PC-3 (cell line): ENCODE measurements at regions not wholly inside any gene's neighbourhood (a gene's known extent, or its start where the extent isn't known, plus 50 kb on each side); places are given as distances from the start of the nearest gene placed in this dataset.
A peak's percentile ranks its signal among the peaks of the same experiment; 100 is the strongest.

Experiments
- ATAC-seq: fragments of 200-7000 bp; cut with Tn5 transposase; 2 replicates; pipeline ENCODE4 v1.9.1; 2020; ENCODE audit warnings: mild to moderate bottlenecking, moderate library complexity
- BruUV-seq: library from RNA; stranded (reverse); fragments of 400-500 nt; replicated peaks from 2 replicates; lab custom pipeline; 2021; lab: Mats Ljungman, UMichigan
- CTCF ChIA-PET: fragments of 300-600 bp; sonication (Branson Sonifier 250); formaldehyde crosslinking; loops from one replicate; lab custom pipeline; 2022; ENCODE audit warnings: antibody characterized with exemption; lab: Charles Lee
- POLR2A ChIA-PET: fragments of 300-600 bp; sonication (Branson Sonifier 250); formaldehyde crosslinking; loops from one replicate; lab custom pipeline; 2022; ENCODE audit warnings: antibody characterized with exemption; ENCODE audit not compliant: unreplicated experiment; lab: Charles Lee
- DNase-seq: peaks from one replicate; pipeline ENCODE4 v3.0.0-alpha.2; 2015
- H2AFZ ChIP-seq: fragments of 300-600 bp; sonication (generic); 2 replicates; pipeline ENCODE4 v1.6.0; 2016; ENCODE audit warnings: antibody characterized with exemption, low read length
- H3F3A ChIP-seq: fragments of 300-600 bp; sonication (generic); one replicate; pipeline ENCODE4 v1.6.0; 2017; ENCODE audit warnings: antibody characterized with exemption, low read length, control low read depth, mild to moderate bottlenecking; ENCODE audit not compliant: unreplicated experiment
- H3K27ac ChIP-seq: fragments of 300-600 bp; sonication (generic); 2 replicates; pipeline ENCODE4 v1.5.1; 2016; ENCODE audit warnings: mild to moderate bottlenecking, low read length
- H3K27me3 ChIP-seq: fragments of 300-600 bp; sonication (generic); 2 replicates; pipeline ENCODE4 v1.6.1; 2016; ENCODE audit warnings: low read length, mixed read lengths
- H3K36me3 ChIP-seq: fragments of 300-600 bp; sonication (generic); 2 replicates; pipeline ENCODE4 v1.6.1; 2016; ENCODE audit warnings: low read depth, mixed run types, low read length, mixed read lengths
- H3K4me1 ChIP-seq: fragments of 300-600 bp; sonication (generic); 2 replicates; pipeline ENCODE4 v1.5.1; 2016; ENCODE audit warnings: low read length; ENCODE audit not compliant: insufficient read depth
- H3K4me2 ChIP-seq: fragments of 300-600 bp; sonication (generic); 2 replicates; pipeline ENCODE4 v1.6.0; 2016; ENCODE audit warnings: low read length
- H3K4me3 ChIP-seq: fragments of 300-600 bp; sonication (generic); 2 replicates; pipeline ENCODE4 v1.5.1; 2016; ENCODE audit warnings: mild to moderate bottlenecking, low read length, mixed read lengths
- H3K79me2 ChIP-seq: fragments of 300-600 bp; sonication (generic); 2 replicates; pipeline ENCODE4 v1.6.1; 2017; ENCODE audit warnings: low read length, mixed read lengths
- H3K9ac ChIP-seq: fragments of 300-600 bp; sonication (generic); 2 replicates; pipeline ENCODE4 v1.6.0; 2016; ENCODE audit warnings: mild to moderate bottlenecking, low read length
- H3K9me2 ChIP-seq: fragments of 300-600 bp; sonication (generic); replicated peaks from 2 replicates; pipeline ENCODE4 v1.6.1; 2016; ENCODE audit warnings: mixed run types, low read length, mixed read lengths
- H3K9me3 ChIP-seq: fragments of 300-600 bp; sonication (generic); 2 replicates; pipeline ENCODE4 v1.6.1; 2016; ENCODE audit warnings: low read length, mixed read lengths
- H4K20me1 ChIP-seq: fragments of 300-600 bp; sonication (generic); 2 replicates; pipeline ENCODE4 v1.6.1; 2016; ENCODE audit warnings: low read length, mixed read lengths
- EZH2 ChIP-seq: fragments of 300-600 bp; sonication (generic); IDR thresholded peaks from one replicate; pipeline ENCODE4 v1.6.1; 2017; ENCODE audit warnings: antibody characterized with exemption, mild to moderate bottlenecking, low read length; ENCODE audit not compliant: unreplicated experiment
- EZH2phosphoT487 ChIP-seq: fragments of 300-600 bp; sonication (generic); IDR thresholded peaks from 2 replicates; pipeline ENCODE4 v1.6.1; 2018; ENCODE audit warnings: mild to moderate bottlenecking, antibody characterized with exemption, low read length, borderline replicate concordance
- intact Hi-C: fragments of 100-400 bp; cut with micrococcal nuclease; formaldehyde crosslinking; loops from 2 replicates; pipeline ENCODE4 v1.9.0; 2023
- TF ChIP-seq, protein P1 (sequence below): fragments of 300-600 bp; sonication (generic); conservative IDR thresholded peaks from 2 replicates; pipeline ENCODE4 v1.5.1; 2017; ENCODE audit warnings: antibody characterized with exemption, low read depth, mild to moderate bottlenecking, low read length

- Histone ChIP-seq H3K36me3 (no peaks in the 10 kb centered on the region), H3K9me2 (no peaks in the 10 kb centered on the region), H3F3A (no peaks in the 10 kb centered on the region), H3K79me2 (no peaks in the 10 kb centered on the region), H3K27ac (no peak overlapping the region), H3K9me3 (no peaks in the 10 kb centered on the region), H3K4me1 (no peaks in the 10 kb centered on the region), H3K4me2 (no peak overlapping the region), H4K20me1 (no peaks in the 10 kb centered on the region), H2AFZ (no peak overlapping the region), H3K4me3 (no peak overlapping the region), H3K27me3 (no peaks in the 10 kb centered on the region), H3K9ac (no peak overlapping the region)
- intact Hi-C loops: loop anchor here (2.0 kb wide), 1 partner anchor 64 kb away; no protein-coding TSS in a partner anchor
- ATAC-seq (peak; percentile 95), DNase-seq (peak; percentile 35)
- BruUV-seq: no TSS peak
- TF ChIP-seq EZH2phosphoT487: no peak
- TF ChIP-seq EZH2: no peak
- TF ChIP-seq, protein P1, sequence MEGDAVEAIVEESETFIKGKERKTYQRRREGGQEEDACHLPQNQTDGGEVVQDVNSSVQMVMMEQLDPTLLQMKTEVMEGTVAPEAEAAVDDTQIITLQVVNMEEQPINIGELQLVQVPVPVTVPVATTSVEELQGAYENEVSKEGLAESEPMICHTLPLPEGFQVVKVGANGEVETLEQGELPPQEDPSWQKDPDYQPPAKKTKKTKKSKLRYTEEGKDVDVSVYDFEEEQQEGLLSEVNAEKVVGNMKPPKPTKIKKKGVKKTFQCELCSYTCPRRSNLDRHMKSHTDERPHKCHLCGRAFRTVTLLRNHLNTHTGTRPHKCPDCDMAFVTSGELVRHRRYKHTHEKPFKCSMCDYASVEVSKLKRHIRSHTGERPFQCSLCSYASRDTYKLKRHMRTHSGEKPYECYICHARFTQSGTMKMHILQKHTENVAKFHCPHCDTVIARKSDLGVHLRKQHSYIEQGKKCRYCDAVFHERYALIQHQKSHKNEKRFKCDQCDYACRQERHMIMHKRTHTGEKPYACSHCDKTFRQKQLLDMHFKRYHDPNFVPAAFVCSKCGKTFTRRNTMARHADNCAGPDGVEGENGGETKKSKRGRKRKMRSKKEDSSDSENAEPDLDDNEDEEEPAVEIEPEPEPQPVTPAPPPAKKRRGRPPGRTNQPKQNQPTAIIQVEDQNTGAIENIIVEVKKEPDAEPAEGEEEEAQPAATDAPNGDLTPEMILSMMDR: no peak
- ChIA-PET POLR2A (no interaction called here), CTCF (no interaction called here)
These were observed 478.9 kb upstream of the GOLIM4 start for GRCh38 chr3:168574455-168575158.

GRCh38 chr3:168570404-168571155 lies 474.9 kb upstream of the GOLIM4 start:
- BruUV-seq: no TSS peak
- no peak overlapping the region for H3K4me2 ChIP-seq
- H3K4me1 ChIP-seq: no peaks in the 10 kb centered on the region
- no peaks in the 10 kb centered on the region for H4K20me1 ChIP-seq
- no peak overlapping the region for H3K4me3 ChIP-seq
- ATAC-seq: no peak
- H3K9me2 ChIP-seq: no peaks in the 10 kb centered on the region
- TF ChIP-seq, protein P1: no peak
- TF ChIP-seq EZH2 (no peak), EZH2phosphoT487 (no peak)
- no peaks in the 10 kb centered on the region for H3K27me3 ChIP-seq
- no peak overlapping the region for H3K27ac ChIP-seq
- no peak overlapping the region for H2AFZ ChIP-seq
- H3K9ac ChIP-seq: no peak overlapping the region
- no peaks in the 10 kb centered on the region for H3K79me2 ChIP-seq
- CTCF ChIA-PET: no interaction called here
- no peaks in the 10 kb centered on the region for H3K36me3 ChIP-seq
- DNase-seq: no peak
- H3F3A ChIP-seq: no peaks in the 10 kb centered on the region
- intact Hi-C loops: no loop called here
- POLR2A ChIA-PET: no interaction called here
- no peaks in the 10 kb centered on the region for H3K9me3 ChIP-seq
